NCI-H345 (cell line): ENCODE measurements at regions not wholly inside any gene's neighbourhood (a gene's known extent, or its start where the extent isn't known, plus 50 kb on each side); places are given as distances from the start of the nearest gene placed in this dataset.

Experiments
- DNase-seq: peaks from one replicate; lab custom pipeline; 2025; lab: John Stamatoyannopoulos, UW

GRCh38 chr11:130775306-130776060, 140.8 kb downstream of the SNX19 start:
- DNase-seq: no peak

GRCh38 chr11:130776061-130776419, 140.2 kb downstream of the SNX19 start:
- no peak for DNase-seq

GRCh38 chr11:130778026-130778425, 138.3 kb downstream of the SNX19 start:
- no peak for DNase-seq

GRCh38 chr11:130778705-130779104, 137.6 kb downstream of the SNX19 start:
- DNase-seq: no peak

GRCh38 chr11:130779267-130779666, 137.0 kb downstream of the SNX19 start:
- DNase-seq: no peak

- no peak for DNase-seq
These were observed 136.3 kb downstream of the SNX19 start for GRCh38 chr11:130779943-130780342.

GRCh38 chr11:130780437-130780836, 135.8 kb downstream of the SNX19 start:
- DNase-seq: no peak

GRCh38 chr11:130781931-130782330, 134.3 kb downstream of the SNX19 start:
- DNase-seq: no peak

GRCh38 chr11:130782361-130783222, 133.7 kb downstream of the SNX19 start:
- DNase-seq: no peak

GRCh38 chr11:130783323-130783722, 133.0 kb downstream of the SNX19 start:
- no peak for DNase-seq

GRCh38 chr11:130785380-130786116, 130.7 kb downstream of the SNX19 start:
- no peak for DNase-seq

GRCh38 chr11:130786586-130786985, 129.7 kb downstream of the SNX19 start:
- DNase-seq: no peak

- DNase-seq: no peak
These were observed 129.1 kb downstream of the SNX19 start for GRCh38 chr11:130787092-130787616.

GRCh38 chr11:130787973-130788570, 128.2 kb downstream of the SNX19 start:
- DNase-seq: no peak

GRCh38 chr11:130789056-130789640, 127.1 kb downstream of the SNX19 start:
- no peak for DNase-seq

- no peak for DNase-seq
These were observed 125.6 kb downstream of the SNX19 start for GRCh38 chr11:130790689-130791088.

- no peak for DNase-seq
These were observed 123.5 kb downstream of the SNX19 start for GRCh38 chr11:130792772-130793171.

GRCh38 chr11:130796828-130797227, 119.5 kb downstream of the SNX19 start:
- no peak for DNase-seq

- DNase-seq: no peak
These were observed 118.0 kb downstream of the SNX19 start for GRCh38 chr11:130798280-130798679.

GRCh38 chr11:130798801-130799200, 117.5 kb downstream of the SNX19 start:
- no peak for DNase-seq

- no peak for DNase-seq
These were observed 114.8 kb downstream of the SNX19 start for GRCh38 chr11:130801333-130802122.
